Activated gamma-delta T cell treated with Interleukin-2 at 50 U/mL for 16 hours (primary cell): ENCODE measurements at regions not wholly inside any gene's neighbourhood (a gene's known extent, or its start where the extent isn't known, plus 50 kb on each side); places are given as distances from the start of the nearest gene placed in this dataset.
"Not testable (repeated sequence)": the region's sequence is repeated elsewhere in the genome, so short reads cannot be mapped to it uniquely, and the experiment has no call there.

Experiments used
- DNase-seq: peaks from one replicate; pipeline ENCODE4 v3.0.0-alpha.2; 2020

DNA sequence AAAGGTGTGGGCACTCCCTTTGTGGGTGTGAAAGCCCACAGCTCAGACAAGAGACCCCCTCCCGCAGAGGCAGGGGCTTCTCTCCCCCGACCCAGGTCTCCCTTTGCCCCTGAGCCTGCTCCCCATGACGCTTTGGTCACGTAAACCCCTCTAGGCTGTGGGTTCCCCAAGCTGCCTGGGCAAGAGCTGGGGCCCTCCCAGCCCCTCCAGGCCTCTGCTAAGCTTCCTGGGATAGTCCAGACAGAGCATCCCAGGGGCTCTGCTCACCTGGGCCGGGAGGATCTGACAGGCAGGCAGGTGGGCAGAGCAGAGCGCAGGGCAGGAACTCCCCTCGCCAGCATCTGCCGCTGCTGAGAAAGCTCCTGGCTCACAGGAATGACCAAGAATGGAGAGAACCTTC is 177.3 kb downstream of the BANP start:
- DNase-seq = no peak

DNA sequence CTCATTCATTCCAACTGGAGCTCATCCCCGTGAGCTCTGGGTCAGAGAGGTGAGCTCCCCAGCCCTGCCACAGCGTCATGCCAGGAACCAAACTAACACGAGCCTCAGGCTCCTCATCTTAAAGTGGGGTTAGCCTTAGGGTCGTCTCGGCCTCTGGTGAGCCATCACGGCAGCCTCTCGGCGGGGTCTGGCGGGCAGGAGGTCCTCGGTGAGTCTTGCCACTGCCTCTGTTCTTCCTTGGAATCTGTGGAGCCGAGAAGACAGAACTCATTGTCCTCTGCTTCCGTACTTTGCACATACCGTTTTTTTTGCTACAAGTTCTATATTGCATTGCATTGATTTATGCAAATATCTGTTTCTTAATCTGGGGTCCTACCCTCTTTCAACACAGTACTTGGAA is 177.9 kb downstream of the BANP start:
- not testable (repeated sequence) for DNase-seq

DNA sequence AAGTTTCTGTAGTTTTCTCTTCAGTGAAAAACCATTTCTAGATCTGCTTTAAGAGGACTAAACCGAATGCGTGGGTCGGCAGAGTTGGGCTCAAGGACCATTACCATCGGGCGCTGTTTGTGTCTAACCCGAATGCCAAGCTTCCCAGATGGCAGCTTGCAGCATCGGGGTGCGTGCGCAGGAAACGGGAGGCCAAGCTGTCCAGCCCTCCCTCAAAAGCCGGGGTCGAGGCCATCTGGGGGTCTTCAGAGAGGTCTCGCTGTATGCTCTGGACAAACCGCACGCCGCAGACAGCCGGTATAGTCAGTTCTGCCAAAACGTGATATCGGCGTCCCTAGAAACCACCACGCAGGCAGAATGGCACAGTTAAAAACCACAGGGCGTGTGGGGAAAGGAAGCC is 178.8 kb downstream of the BANP start:
- no peak for DNase-seq

DNA sequence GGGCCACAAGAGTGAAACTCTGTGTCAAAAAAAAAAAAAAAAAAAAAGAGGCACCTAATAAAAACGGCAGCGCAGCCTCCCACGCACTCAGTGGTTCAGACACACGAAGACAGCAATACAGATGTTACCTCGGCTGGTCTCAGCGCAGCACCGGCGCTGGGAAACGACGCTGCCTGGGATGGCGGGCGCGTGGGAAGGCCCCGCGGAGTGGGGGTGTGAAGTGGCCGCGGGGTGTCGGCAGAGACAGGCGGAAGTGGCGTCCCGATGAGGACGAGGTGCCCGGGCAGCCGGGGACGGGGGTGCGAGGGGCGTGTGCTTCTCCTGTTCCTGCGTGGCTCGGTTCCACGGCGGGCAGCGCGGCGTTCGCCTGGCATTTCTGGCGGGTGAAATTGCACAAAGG is 179.4 kb downstream of the BANP start:
- no peak for DNase-seq

DNA sequence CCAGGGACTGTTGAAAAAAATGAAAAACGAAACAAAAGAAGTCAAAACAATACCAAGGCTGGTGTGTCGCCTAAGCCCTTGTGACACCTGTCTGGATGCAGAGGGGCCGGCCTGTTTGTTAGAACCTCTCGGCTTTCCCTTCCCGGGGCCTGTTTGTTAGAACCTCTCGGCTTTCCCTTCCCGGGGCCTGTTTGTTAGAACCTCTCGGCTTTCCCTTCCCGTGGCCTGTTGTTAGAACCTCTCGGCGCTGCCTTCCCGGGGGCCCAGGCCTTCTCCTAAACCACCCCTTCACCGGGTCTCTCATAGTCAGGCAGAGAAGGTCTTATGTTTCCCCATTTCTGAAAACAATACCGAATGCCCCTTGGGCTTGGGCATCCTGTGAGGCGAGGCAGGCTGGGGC is 180.0 kb downstream of the BANP start:
- DNase-seq = no peak

DNA sequence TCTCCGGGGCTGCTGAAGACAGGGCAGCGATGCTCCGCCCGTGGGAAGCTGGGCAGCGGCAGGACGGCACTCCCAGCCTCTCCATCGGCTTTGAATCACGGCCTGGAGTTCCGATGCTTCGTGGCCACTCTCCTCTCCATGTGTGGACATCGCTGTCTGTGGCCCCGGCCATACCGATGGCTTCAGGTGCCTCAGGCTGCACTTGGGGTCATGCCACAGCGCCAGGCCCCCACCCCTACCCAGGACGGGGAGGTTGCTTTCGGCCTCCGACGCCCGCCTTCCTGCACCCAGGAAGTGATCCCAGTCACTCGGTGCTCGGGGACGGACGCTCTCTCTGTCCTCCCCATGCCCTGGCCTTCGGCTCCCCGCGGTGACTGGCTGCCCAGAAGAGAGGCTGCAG is 180.7 kb downstream of the BANP start:
- no peak for DNase-seq

DNA sequence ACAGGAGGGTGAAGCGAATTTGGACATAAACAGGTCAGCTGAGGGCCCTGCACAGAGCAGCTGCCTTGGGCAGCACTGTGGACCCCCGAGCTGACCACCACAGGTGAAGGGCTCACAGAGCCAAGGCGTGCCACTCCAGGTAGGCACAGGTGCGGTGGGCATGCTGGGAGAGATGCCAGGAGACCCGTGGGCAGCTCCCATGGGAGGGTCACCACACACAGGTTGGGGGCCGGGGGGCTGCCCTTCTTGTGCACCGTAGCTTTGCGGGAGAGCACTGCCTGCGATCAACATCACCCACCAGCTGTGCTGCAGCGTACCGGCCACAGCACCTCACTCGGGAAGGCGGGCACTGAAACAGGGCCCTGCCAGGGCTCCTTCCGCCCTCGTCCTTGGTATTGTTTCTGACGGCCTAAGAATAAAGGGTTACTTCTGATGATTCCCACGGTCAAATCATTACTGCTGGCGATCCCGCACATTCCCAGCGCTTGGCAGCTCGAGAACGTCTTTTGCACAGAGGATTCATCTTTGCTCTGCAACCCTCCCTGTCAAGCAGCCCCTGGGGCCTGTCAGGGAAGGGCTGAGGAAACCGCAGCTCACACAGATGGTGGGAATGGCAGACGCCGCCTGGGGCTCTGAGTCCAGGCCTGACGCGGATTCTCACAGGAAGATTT is 181.7 kb downstream of the BANP start:
- no peak for DNase-seq

DNA sequence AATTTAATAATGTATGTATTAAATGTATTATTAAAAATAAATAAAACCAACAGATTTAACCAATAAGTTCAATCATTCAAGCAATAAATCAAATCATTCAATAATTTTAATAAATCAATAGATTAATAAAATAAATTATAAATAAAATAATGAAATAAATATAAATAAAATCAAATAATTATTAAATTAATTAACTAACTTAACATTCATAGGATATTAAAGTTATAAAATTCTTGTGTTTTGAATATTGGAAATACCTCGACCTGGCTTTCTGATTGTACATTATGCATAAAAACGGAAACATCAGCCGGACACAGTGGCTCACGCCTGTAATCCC is 182.2 kb downstream of the BANP start:
- no peak for DNase-seq

DNA sequence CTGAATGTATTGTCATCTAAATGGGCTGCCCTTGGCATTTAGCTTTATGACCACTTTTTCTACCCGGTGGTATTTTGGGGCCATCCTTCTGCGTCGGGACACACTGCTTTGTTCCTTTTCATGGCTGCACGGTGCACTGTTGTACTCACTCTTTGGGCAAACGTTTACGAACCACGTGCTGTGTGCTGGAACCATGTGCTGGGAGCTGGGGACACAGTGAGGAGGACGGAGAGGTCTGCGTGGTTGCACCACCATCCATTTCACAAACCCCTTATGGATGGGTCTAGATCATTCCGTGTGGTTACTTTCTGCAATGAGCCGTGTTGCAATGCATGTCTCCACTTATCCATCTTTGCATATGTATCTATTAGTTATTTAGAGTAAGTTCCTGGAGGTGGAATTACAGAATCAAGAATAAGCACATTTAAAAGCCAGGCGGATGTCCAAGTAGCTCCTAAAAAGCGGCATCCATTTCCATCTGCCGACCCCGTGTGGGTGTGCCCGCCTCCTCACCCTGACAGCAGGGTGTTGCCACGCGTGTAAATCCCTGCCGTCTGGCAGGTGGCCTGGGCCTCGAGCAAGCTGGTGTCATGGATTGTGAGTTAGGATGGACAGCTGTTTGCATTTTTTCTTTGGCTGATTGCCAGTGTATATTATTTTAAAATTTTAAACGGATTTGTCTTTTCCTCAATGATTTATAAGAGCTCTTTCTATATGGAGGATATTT is 183.1 kb downstream of the BANP start:
- not testable (repeated sequence) for DNase-seq

DNA sequence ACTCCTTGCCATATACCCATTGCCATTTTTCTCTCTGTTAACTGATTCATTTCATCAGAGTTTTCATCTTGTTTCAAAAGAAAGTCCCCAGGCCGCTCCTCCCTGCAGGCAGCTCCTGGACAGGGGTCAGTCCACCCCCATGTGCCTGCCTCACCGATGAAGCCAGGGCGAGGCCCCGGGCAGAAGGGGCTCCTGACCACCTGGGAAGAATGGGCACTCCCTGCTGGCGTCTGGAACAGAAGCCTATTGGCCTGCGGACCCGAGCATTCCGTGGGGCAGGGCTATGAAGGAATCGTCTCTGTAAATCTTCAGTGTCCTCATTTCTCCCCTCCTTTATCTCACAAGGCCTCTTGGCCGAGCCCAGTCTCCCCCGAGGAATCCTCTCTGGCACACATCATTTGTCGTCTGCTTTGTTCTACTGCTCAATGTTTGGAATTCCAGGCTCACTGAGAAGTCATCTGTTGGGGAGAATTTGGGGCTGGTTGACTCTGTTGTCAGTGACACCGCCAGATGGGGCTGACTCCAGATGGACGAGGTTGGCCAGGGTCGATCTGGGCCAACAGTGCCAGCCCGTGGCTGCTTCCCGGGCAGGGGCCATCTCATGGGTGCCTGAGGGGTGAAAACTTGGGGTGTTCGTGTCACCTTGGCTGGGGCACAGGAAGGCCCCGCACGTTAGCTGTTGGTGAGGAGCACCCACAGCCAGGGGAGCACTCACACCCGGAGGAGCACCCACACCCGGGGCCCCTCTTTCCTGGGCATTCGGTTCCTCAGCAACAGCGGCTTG is 183.9 kb downstream of the BANP start:
- not testable (repeated sequence) for DNase-seq

DNA sequence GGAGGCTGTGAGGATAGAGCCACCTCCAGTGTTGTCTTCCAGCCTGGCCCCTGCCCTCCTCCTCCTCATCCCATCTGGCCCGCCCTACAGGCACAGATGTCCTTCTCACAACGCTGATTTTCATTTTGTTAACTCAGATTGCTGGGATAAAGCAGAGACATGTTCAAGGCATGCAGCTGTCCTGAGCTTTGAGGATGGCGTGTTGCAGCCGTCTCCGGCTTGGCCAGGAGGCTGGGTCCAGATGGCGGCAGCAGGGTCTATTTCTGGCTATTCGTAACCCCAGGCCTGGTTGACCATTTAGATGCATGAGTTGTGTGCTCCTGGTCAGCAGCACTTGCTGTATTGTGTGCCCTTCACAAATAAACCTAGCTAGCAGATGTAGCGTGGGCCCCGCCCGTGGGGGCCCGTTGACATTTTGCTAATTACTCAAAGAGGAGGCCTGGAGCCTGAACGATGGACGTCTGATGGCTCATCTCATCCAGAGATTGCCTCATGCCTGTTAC is 185.0 kb downstream of the BANP start:
- DNase-seq = not testable (repeated sequence)

DNA sequence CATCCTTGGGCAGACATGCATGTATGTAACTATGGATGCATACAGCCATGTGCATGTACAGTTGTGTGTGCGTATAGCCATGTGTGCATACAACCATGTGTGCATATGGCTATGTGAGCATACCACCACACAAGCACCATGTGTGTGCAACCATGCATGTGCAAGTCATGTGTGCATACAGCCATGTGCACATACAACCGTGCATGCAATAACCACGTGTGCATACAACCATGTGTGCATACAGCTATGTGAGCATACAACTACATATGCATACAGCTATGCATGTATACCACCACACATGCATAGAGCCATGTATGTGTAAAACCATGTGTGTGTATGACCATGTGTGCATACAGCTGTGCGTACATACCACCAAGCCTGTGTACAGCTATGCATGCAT is 185.7 kb downstream of the BANP start:
- not testable (repeated sequence) for DNase-seq

DNA sequence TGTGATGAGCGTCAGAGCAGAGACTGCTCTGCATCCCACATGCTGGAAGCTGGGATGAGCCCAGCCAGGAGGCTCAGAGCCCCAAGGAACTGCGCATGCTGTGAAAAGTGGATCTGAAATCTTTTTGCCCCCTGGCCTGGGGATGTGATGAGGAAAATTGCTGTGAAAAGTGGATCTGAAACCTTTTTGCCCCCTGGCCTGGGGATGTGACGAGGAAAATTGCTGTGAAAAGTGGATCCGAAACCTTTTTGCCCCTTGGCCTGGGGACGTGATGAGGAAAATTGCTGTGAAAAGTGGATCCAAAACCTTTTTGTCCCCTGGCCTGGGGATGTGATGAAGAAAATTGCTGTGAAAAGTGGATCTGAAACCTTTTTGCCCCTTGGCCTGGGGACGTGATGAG is 187.9 kb downstream of the BANP start:
- DNase-seq = not testable (repeated sequence)

DNA sequence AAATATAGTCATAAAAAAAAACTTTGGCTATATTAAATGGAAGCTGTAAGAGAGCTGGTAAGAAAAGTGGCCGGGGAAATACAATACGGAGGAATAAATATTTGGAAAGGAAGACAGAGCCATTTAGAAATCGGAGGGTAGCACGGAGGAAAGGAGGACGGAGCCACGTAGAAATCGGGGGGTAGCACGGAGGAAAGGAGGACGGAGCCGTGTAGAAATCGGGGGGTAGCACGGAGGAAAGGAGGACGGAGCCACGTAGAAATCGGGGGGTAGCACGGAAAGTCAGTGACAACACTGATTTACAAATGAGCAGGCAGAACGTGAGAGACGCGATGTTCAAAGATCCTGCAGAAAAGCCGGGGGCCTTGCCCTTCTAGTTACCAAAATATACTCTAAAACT is 189.0 kb downstream of the BANP start:
- DNase-seq = not testable (repeated sequence)

DNA sequence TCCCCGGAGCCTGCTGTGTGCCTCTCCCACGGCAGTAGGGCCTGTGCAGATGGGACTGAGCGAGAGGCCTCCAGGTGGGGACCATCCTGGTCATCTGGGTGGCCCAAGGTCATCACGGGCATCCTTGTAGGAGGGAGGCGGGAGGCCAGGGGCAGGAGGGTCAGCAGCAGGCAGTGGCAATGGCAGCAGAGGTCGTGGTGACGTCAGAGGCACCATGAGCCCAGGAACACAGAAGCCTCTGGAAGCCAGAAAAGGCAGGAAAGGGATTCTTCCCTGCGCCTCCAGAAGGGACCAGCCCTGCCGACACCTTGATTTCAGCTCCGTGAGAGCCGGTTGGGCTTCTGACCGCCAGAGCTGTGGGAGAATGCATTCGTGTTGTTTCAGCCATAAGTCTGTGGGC is 190.3 kb downstream of the BANP start:
- DNase-seq = no peak

DNA sequence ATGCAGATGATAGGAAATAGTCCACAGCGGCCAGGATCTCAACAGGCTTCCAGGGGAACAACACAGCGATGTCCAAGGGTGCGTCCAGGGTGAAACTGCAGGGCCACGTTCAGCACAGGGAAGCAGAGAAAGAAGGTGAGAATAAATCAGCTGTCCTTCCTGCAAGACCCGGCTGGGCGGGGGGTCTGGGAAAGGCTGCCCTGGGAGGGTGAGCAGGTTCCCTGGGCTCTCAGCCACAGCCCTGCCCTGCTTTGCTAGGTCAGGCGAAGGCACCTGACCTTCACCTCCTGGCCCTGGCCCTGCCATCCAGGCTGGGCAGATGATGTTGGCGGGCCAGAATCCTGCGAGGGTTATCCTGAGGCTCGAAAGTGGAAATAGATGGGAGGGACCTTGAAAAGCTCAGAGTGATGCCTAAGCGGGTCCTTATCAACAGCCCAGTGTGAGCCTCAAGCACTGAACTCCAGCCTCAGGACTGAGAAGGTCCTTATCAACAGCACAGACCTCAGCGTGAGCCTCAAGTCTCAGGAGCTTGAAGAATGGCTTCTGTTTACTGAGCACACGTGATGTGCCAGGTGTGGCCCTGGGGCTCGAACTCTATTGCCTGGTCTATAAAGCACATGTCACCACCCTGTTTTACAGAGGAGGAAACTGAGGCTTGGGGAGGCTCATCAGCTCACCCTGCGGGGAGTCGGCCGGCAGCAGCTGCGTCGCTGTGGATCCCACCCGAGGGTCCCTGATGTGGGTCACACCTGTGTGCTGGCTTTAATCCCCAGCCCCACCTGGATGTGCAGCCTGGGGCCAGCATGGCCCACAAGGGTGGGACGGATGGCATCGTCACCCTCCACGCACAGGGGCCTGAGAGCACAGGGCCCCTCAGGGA is 191.1 kb downstream of the BANP start:
- not testable (repeated sequence) for DNase-seq

DNA sequence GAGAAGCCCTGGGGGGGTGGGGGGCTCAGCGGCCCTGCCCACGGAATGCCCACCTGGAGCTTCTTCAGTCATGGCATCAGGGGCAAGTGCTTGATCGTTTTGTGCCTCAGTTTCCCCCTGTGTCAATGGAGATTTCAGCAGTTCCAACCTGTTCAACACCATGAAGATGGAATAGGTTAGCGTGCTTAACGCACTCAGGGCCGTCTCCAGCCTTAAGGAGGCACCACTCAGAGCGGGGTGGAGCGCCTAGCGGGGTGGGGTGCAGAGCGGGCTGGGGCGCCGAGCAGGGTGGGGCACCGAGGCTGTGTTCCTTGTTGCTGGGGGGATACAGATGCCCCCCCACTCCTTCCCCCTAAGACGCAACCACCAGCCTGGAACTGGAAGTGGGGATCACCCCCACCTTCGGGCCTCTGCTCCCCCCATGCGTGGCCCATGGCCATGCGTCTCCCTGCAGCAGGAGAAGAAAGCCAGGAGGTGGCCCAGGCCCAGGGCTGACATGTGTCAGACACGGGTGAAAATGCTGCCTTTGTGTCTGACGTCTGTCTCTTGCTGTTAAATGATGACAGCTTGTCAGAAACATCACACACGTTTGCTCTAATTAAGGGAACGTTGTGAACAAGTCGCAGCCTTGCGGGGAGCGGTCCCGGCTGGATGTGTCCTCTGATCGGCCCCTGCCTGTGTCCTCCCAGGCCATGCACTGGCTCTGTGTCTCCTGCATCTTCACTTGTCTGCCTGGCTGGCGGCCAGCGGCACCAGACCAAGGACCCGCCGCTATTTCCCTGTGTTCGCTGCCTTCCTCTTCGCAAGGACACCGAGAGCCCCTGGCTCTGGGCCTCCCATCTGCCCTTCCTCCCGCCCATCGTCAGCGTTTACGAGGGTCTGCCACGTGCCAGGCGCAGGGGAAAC is 192.1 kb downstream of the BANP start:
- DNase-seq = not testable (repeated sequence)

DNA sequence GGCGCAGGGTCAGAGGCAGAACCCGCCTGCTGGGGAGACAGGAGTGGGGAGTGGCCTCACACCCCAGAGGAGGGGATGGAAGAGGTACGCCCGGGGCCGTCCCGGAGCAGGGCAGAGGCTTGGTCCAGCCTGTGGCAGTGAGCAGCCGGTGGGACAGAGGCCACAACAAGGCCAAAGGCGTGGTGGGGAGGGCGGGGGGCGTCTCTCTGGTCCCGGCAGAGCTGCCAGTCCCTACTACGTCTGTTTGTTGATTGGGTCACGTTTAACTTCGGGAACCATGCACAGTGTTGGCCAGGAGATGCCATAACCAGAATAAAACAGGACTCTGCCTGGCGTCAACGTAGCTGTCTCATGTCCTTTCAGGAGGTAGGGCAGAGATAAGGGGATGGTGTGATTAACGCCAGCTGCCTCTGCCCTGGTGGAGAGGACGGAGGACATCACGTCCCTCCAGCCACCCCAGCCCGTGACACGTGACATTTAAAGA is 192.8 kb downstream of the BANP start:
- DNase-seq = no peak

DNA sequence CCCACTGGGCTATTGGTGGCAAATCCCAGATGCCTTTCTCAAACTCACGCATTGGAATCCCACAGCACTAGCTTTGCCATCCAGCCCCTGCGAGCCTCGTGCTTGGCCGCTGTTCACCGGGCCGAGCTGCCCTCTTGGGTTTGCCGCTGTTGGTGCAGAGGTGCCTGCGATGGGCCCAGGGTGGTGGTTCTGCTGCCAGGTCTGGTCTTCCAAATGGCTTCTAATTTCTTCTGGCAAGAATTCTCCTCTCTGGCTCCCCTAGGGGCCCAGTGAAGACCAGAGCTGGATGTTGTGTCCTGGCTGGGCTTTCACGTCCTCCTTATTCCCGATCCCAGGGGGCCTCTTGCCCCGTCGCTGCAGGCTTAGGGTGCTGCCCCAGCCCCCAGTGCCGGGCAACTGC is 194.1 kb downstream of the BANP start:
- not testable (repeated sequence) for DNase-seq

DNA sequence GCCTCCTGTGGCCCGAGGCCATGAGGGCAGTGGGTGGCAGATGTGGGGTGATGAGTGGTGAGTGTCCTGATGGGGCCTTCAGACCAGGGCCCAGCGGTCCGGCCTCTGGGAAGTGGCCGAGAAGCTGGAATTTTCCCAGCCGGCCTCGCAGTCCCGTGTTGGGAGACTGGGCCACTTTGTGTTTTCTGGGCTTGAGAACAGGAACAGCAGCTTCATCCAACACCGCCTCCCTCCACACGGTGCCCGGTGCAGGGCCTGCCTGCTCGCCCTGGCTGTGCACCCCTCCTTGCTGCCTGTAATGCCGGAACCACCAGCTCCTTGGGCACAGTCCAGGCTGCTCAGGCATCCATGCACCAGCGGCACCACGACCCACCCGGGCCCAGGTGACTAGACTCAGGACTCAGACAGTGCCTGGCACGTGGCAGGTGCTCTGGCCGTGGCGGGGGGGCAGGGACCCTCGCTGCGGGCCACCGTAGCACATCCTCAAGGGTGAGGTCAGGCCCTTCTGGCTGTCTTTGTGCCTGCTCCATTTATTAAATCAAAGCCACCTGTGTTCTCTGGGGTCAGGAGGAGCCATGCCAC is 194.7 kb downstream of the BANP start:
- not testable (repeated sequence) for DNase-seq

DNA sequence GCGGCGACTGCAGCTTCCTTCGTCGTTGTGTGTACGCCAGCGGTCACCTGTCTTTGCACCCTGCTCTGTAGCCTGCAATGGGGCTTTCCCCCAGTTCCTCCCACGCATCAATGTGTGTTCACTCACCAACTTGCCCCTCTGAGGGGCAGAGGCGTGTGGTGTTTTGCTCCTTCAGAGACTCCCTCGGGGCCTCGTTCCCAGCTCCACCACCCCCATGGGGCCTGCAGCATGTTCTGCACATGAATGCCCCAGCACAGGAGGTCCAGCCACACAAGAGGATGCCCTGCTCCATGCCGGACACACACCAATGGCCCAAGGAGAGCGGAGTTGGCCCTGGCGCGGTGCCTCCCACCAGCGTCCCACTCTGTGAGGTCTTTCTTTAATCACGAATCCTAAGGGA is 196.8 kb downstream of the BANP start:
- DNase-seq = not testable (repeated sequence)
